ENCODE measurements at regions not wholly inside any gene's neighbourhood (a gene's known extent, or its start where the extent isn't known, plus 50 kb on each side); places are given as distances from the start of the nearest gene placed in this dataset.

DNA sequence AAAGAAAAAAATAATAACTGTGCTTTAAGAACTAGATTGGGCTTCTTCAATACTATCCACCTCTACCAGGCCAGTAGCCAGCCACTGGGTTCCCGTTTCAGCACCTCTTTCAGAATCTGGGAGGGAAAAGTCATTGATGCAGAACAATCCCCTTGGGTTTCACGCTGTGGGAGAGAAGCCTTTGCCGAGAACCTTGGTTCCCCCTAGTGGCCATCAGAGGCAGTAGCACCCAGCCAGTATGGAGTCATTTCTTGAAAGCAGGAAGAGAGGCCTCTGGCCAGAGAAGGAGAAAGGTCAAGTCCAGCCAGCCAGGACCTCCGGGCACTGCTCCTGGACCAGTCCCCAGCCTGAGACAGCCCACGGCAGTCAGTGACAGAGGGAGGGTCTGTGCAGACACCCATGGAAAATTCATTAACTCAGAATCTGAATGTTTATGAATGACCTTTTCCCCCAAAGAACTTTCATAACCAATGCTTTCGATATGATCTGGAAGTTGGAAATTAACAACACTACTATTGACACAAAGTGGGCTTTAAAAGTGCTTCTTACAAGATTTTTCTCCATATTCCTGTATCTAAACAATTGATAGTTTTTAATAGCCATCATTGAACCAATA, 51.2 kb upstream of the CDH5 start:
- peak; percentile 14 to 19 for DNase-seq (ENCODE audit: low read depth in 2 of 2)

DNA sequence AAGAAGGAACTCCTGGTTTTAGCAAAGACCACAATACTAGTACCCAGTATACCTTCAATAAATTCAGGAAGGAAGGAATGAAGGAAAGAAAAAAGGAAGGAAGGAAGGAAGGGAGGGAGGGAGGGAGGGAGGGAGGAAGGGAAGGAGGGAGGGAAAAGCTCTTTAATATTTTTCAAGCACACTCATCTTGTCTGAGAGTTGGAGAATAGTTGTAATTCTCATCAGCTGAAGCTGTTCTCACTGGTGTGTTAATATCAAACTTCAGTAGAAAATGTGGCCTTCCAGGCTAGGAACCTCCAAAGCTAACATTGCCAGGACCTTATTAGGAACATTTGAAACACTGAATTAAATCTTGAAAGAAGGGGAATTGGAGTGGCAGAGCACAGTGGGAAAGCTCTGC, 55.2 kb upstream of the CDH5 start:
- no peak for DNase-seq (ENCODE audit: low read depth in 2 of 2)

DNA sequence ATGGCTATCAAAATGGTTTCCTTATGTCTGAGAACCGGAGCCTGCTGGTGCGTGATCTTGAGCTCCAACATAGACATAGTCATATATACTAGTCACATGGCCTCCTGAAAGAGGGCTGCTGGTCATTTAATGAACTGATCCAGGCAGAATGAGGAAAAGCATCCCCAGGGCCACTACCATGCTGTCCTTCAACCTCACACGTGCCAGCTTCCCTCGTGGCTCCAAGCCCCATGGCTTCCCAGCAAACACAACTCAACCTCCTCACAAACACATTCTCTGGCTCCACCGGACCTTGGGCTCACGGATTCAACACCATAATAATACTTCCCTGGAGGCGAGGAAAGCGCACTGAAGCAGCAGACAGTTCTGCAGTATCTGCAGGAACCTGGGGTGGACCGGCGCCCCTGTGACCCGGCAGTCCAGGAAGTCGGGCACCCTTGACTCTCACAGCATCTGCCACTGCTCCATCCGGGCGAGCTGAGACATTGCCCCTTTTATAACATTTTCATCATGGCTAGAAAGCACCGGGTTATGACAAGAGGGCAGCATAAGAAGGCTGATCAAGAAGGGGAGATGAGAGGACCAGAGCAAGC, 57.2 kb upstream of the CDH5 start:
- DNase-seq (ENCODE audit: low read depth in 2 of 2), result no peak

GRCh38 chr16:66308096-66308495, 58.4 kb upstream of the CDH5 start:
- no peak for DNase-seq (ENCODE audit: low read depth in 2 of 2)

DNA sequence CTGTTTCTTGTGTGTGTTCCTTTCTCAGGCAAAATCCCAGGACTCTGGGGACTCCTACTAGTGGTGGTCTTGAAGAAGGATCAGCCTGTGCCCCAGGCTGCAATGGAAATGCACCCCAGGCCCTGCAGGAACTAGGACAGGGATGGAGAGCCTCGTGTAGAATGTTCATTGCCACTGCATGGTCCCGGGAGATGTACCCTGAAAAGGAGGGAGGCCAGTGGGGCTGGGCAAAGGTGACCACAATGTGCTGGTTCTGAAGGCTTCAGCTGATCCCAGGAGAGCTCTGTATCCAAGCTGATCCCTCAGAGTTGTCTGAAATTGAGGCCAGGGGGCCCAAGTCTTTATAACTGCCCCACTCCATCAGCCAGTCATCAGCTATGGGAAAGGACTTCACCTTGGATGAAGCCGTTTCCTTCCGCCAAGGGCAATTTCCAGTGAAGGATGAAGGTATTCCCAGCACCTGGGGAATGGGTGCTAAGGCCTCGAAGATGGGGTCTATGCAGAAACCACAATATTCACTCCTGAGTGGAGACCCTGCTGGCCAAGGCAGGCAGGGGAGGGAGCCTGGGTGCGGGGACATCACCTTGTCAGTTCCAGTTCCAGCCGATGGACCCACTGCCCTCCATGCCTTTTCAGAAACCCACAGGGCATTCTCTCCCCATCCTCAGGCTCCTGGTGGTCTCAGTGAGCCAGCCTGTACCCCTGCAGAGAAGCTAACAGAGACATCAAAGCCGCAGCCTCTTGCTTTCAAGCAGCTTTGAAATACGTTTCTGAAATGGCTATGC, 59.9 kb upstream of the CDH5 start:
- no peak for DNase-seq (ENCODE audit: low read depth in 2 of 2)

DNA sequence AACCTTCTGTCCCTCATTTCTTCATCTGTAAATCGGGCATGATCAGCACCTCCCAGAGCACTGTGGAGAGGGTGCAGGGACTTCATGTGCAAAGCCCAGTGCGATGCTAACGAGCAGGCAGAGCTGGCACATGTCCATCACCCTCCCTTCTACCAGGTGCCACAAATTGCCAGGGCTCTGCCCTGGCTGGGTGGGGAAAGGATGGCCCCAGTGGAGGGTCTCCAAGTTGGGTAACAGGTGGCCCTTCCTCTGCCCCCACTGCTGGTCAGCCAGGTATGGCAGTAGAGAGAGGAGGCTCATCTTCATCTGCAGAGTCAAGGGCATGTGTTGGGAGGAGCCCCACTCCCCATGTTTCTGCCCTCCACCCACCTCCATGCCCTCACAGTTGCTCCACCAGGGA, 61.5 kb upstream of the CDH5 start:
- DNase-seq (ENCODE audit: low read depth in 2 of 2), result no peak

GRCh38 chr16:66304151-66304550, 62.3 kb upstream of the CDH5 start:
- no peak for DNase-seq (ENCODE audit: low read depth in 2 of 2)

DNA sequence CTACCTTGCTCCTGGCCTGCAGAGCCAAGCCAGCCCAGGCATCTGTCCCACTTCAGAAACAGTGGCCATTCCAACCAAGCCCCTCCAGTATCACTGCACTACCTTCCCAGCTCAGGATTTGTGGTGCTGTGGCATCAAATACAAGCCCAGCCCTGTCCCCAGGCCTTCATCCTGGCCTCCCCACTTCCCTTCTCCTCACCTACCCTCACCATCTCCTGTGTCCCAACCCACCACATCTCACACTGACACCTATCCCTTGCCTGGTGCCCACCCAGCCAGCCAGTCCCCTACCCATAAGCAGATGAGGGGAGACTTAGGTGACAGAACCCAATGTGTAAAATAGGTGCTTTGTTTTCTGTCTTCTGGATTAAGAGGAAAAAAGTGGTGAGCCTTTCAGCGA, 66.0 kb upstream of the CDH5 start:
- DNase-seq (ENCODE audit: low read depth in 2 of 2), result no peak

DNA sequence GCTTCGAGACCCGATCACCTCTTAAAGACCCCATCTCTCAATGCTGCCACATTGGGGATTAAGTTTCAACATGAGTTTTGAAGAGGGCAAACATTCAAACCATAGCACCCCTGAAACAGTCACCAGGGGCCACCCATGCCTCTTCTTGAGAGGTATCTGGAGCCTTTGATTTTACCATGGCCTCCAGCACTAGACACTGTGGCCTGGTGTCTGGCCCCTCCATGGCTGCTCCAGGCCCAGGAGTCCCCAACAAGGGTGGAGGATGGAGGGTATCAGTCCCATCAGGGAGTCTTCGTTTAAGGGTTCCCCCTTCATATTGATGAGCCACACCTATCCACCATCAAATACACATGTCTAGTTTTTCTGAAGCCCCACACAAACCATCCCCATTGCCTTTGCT, 66.5 kb upstream of the CDH5 start:
- DNase-seq (ENCODE audit: low read depth in 2 of 2), result no peak

DNA sequence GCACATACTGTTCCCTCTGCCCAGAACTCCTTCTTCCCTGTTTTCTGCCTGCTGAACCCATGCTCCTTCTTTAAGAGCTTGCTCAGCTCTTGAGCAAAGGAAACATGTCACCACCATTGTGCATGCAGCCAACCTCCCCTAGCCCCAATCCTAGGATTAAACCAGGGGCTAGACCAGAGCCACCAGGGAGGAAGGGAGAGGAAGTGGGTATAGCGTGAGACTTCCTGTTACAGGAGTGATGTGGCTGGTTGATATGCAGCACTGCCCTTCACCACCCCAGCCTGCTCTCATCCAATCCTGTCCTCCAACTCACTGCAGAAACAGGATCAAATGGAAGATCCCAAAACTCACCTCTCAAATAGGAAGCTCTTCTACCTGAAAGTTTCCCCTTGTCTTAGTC, 67.1 kb upstream of the CDH5 start:
- DNase-seq (ENCODE audit: low read depth in 2 of 2), result no peak

DNA sequence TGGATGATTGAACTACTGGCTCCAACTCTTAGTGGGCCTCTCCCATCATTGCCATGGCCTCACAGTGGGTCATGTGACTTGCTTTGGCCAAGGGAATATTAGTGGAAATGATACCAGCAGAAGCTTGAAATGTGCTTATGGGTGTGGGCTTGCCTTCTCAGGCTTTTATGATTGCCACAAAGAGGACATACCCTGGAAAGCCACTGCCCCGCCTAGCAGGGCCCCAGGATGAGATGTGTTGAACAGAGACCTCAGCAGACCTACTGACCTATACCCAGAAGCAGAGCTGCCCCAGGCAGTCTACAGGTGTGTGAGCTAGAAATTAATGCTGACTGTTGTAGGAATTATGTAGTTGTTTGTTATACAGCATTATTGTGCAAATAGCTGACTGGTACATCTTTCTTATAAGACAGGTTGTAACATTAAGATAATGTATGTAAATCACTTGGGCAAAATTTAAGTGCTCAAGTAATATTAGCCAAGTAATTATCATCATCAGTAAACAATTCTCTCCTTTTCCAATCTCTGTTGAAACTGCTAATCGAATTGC, 67.8 kb upstream of the CDH5 start:
- DNase-seq (ENCODE audit: low read depth in 2 of 2), result no peak

DNA sequence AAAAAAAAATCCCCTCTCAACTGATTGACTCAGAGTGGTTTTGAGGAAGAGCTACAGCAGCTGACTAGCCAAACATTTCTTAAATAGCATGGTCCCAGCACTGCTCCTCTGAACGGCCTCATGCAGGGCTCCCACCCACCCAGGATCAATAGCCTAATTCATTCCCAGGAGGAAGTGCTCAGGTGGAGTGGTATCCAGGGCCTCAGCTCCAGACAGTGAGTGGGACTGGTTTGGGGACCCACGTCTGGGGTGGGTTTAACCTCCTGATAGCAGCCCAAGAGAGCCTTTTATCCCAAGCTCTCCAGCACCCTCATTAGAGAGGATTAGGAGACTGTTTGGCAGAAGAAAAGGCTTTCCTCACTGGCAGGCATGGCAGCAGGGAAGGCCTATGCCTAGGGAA, 68.5 kb upstream of the CDH5 start:
- no peak for DNase-seq (ENCODE audit: low read depth in 2 of 2)

GRCh38 chr16:66296591-66296990, 69.9 kb upstream of the CDH5 start:
- no peak for DNase-seq (ENCODE audit: low read depth in 2 of 2)

DNA sequence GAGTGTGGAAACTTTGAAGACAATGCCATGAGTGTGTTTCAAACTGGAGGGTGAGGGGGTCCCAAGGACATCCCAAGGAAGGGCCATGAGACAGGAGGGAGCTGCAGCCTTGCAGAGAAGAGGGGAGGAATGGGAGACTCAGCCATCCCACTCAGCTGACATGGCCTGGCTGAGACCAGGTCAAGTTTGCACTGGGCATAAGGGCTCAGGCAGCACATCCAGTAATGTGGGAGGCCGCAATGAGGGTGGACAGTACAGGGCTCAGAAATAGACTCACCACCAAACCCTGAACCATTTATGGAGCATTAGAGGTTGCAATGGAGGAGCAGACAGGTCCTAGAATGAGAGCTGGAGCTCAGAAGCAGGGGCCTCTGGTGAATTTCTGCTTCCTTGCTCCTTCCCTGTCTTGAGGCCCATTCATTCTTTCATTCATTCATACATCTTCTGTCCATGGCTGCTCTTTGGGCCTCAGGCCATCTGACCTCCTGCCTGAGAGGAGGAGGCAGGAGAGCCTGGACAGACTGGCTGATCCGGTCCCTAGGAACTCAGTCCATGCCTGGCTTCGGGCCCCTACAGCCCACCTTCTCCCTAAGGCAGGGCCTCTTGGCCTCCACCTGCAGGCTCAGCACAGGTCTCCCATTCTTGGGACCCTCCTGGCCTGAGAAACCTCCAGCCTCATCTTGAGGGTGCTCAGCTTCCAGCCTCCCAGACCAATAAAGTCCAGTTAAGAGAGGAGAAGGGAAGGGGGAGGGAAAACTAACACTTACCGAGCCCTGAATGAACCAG, 70.5 kb upstream of the CDH5 start:
- no peak for DNase-seq (ENCODE audit: low read depth in 2 of 2)

DNA sequence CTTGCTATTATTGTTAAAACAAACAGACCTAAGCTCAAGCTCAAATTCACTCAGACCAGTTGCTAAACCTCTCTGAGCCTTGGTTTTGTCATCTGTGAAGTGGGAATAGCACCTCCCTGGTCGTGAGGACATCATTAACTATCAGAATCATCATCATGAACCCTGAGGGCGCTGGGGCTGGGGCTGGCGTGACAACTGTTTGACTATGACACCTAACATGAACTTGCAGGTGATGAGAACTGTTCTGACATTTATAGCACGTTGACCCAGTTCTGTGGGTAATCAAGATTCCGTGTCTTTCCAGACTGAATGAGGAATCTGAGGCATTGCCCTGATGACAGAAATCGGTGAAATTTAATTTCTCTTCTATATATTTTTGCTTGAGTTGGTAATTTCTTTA, 71.3 kb upstream of the CDH5 start:
- no peak for DNase-seq (ENCODE audit: low read depth in 2 of 2)

DNA sequence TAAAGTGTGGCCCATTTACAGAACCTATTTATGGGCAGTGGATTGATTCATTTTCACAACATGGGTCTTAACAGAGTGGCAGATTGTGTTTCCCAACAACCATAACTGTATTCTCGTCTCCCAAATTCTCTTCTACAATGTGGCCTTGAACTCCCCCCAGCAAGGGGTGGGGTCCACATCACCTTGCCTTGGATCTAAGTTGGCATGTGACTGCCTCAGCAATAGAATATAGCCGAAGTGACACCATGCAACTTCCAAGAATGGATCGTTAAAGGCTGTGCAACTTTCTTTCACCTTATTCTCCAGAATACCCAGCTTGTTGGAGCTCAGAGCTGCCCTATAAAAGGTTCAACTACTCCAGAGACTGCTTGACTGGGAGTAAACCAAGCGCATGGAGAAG, 72.0 kb upstream of the CDH5 start:
- DNase-seq (ENCODE audit: low read depth in 2 of 2), result no peak

GRCh38 chr16:66293932-66294331, 72.6 kb upstream of the CDH5 start:
- DNase-seq (ENCODE audit: low read depth in 2 of 2), result no peak

GRCh38 chr16:66293207-66293735, 73.2 kb upstream of the CDH5 start:
- no peak for DNase-seq (ENCODE audit: low read depth in 2 of 2)

DNA sequence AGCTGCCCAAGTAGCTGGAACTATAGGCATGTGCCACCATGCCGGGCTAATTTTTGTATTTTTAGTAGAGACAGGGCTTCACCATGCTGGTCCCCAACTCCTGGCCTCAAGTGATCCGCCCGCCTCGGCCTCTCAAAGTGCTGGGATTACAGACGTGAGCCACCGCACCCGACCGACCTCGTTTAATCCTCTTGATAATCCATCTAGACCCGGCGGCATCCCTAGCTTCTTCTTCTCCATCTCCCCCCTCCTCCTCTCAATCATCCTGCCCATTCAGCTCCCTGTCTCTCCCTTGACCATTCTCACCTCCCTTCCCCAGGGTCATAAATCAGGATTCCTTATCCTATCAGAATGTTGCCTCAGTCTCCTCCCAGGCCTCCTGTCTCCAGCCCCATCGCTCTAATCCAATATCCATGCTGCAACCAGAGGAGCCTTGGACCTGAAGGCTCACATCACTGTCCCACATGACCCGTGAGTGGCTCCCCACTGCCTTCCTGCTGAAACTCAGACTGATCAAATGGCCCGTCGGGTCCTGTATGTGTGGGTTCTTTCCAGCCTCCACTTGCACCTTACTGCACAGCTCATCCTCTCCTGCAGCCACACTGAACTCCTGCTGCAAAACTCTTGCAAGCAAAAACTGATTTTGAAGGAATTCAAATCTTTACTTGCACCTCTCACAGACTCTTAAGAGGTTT, 74.1 kb upstream of the CDH5 start:
- no peak for DNase-seq (ENCODE audit: low read depth in 2 of 2)

GRCh38 chr16:66291833-66292232, 74.7 kb upstream of the CDH5 start:
- no peak for DNase-seq (ENCODE audit: low read depth in 2 of 2)

GRCh38 chr16:66290431-66290830, 76.1 kb upstream of the CDH5 start:
- DNase-seq (ENCODE audit: low read depth in 2 of 2), result no peak

Measured in stimulated activated CD8-positive, alpha-beta memory T cell treated with anti-CD3 and anti-CD28 coated beads, Interleukin-15, amount 100 ng/mL, for 4 hours (primary cell).